T-cell (primary cell): ENCODE measurements at regions not wholly inside any gene's neighbourhood (a gene's known extent, or its start where the extent isn't known, plus 50 kb on each side); places are given as distances from the start of the nearest gene placed in this dataset.
"Not testable (repeated sequence)": the region's sequence is repeated elsewhere in the genome, so short reads cannot be mapped to it uniquely, and the experiment has no call there.

Experiments used
- ATAC-seq, 4 experiments: fragments of 200-7000 bp in 3 of 4; fragments of 150-1000 bp in 1 of 4; cut with Tn5 transposase; replicated peaks in 1 of 4; 1 replicate in 3 of 4; 2 replicates in 1 of 4; pipeline ENCODE4 v1.10.0; 2021; ENCODE audit warnings: moderate library complexity in 3 of 4, mild to moderate bottlenecking in 2 of 4, moderate number of reproducible peaks in 1 of 4
- CTCF ChIA-PET, 2 donors: fragments of 300-600 bp; sonication (Branson Sonifier 250); formaldehyde crosslinking; loops; one replicate each; lab custom pipeline; 2022; ENCODE audit warnings: antibody characterized with exemption in 2 of 2; lab: Charles Lee
- POLR2A ChIA-PET, 2 donors: fragments of 300-600 bp; sonication (Branson Sonifier 250); formaldehyde crosslinking; loops; one replicate each; lab custom pipeline; 2022; ENCODE audit warnings: antibody characterized with exemption in 2 of 2; lab: Charles Lee
- DNase-seq, 35 experiments: peaks; one replicate each; pipeline versions ENCODE4 v3.0.0 to v3.0.0-alpha.2; 2013 to 2023
- H3K27ac ChIP-seq: one replicate; pipeline ENCODE4 v1.5.1; 2013; ENCODE audit warnings: low read length
- H3K27me3 ChIP-seq, 2 experiments: replicated peaks in 1 of 2; 1 replicate in 1 of 2; 2 replicates in 1 of 2; pipeline versions ENCODE4 v1.6.1 to v1.7.0; 2013; ENCODE audit warnings: low read length in 1 of 2, mixed read lengths in 1 of 2; ENCODE audit not compliant: control insufficient read depth in 2 of 2, insufficient read depth in 2 of 2; ENCODE audit errors: extremely low read depth in 1 of 2
- H3K36me3 ChIP-seq, 2 donors: 1 replicate in 1 of 2; 2 replicates in 1 of 2; pipeline versions ENCODE4 v1.6.1 to v1.7.0; 2013; ENCODE audit warnings: low read length in 1 of 2; ENCODE audit not compliant: control insufficient read depth in 2 of 2, insufficient read depth in 1 of 2; ENCODE audit errors: extremely low read depth in 1 of 2
- H3K4me1 ChIP-seq, 2 experiments: 1 replicate in 1 of 2; 2 replicates in 1 of 2; pipeline versions ENCODE4 v1.6.1 to v1.7.0; 2013; ENCODE audit warnings: low read length in 2 of 2, mixed read lengths in 1 of 2; ENCODE audit not compliant: insufficient read depth in 2 of 2, control insufficient read depth in 1 of 2; ENCODE audit errors: extremely low read depth in 1 of 2
- H3K4me3 ChIP-seq, 2 donors: 1 replicate in 1 of 2; 2 replicates in 1 of 2; pipeline versions ENCODE4 v1.5.1 to v1.7.0; 2013; ENCODE audit warnings: mild to moderate bottlenecking in 2 of 2, low read length in 1 of 2, moderate library complexity in 1 of 2; ENCODE audit not compliant: control insufficient read depth in 1 of 2; ENCODE audit errors: extremely low read depth in 1 of 2
- H3K9me3 ChIP-seq: 2 replicates; pipeline ENCODE4 v1.7.0; 2013
- H3K27ac Mint-ChIP-seq, 2 donors: one replicate each; pipeline ENCODE4 v1.8.0; 2020 to 2021; ENCODE audit warnings: mild to moderate bottlenecking in 2 of 2, mixed read lengths in 2 of 2
- H3K27me3 Mint-ChIP-seq, 2 donors: one replicate each; pipeline ENCODE4 v1.8.0; 2021 to 2022; ENCODE audit warnings: mixed read lengths in 2 of 2
- H3K36me3 Mint-ChIP-seq: one replicate; pipeline ENCODE4 v1.8.0; 2021; ENCODE audit warnings: mixed read lengths
- H3K4me1 Mint-ChIP-seq, 3 donors: one replicate each; pipeline ENCODE4 v1.8.0; 2020 to 2022; ENCODE audit warnings: mixed read lengths in 3 of 3, mild to moderate bottlenecking in 1 of 3
- H3K4me3 Mint-ChIP-seq, 3 donors: one replicate each; pipeline ENCODE4 v1.8.0; 2020 to 2022; ENCODE audit warnings: mild to moderate bottlenecking in 3 of 3, mixed read lengths in 3 of 3, moderate library complexity in 3 of 3
- H3K9me3 Mint-ChIP-seq, 3 donors: one replicate each; pipeline ENCODE4 v1.8.0; 2020 to 2022; ENCODE audit warnings: mixed read lengths in 3 of 3
- WGBS: methylation state at CpG from one replicate; pipeline ENCODE4 v1.1.5; 2013; ENCODE audit warnings: missing lambda C conversion rate; ENCODE audit not compliant: insufficient coverage; 5-methylcytosine and 5-hydroxymethylcytosine counted together

DNA sequence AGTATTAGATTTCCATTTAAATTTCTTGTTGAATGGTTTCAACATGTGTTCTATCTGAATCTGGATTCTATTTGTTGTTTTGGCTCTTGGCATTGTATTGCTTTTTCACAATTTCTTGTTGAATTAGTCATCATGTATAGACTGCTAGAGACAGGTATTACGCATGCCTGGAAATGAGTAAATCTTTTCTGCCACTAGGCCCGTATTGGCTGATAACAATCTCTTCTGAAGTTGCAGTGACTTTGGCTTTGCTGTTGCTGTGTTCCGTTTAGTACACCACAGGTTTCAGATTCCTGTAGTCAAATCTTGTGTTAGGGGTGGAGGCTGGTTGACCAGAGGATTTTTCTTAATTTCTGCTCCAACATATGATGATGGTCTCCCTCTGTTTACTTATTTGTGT, 1339.4 kb downstream of the GRIK2 start:
- Mint-ChIP-seq H3K27ac (no peak overlapping the region), H3K9me3 (peaks cover 0 to 9% (median 7%) of the 10 kb centered on the region in 3 donors), H3K27me3 (no peaks in the 10 kb centered on the region), H3K36me3 (no peaks in the 10 kb centered on the region), H3K4me1 (no peaks in the 10 kb centered on the region), H3K4me3 (no peak overlapping the region)
- POLR2A ChIA-PET: no interaction called here
- Histone ChIP-seq H3K27me3 (no peaks in the 10 kb centered on the region), H3K4me1 (no peaks in the 10 kb centered on the region), H3K9me3 (no peaks in the 10 kb centered on the region), H3K27ac (no peak overlapping the region), H3K36me3 (no peaks in the 10 kb centered on the region), H3K4me3 (no peak overlapping the region)
- CTCF ChIA-PET: no interaction called here
- WGBS: no CpG with 5 or more reads among the region's 3 CpGs
- no peak for DNase-seq
- no peak for ATAC-seq

DNA sequence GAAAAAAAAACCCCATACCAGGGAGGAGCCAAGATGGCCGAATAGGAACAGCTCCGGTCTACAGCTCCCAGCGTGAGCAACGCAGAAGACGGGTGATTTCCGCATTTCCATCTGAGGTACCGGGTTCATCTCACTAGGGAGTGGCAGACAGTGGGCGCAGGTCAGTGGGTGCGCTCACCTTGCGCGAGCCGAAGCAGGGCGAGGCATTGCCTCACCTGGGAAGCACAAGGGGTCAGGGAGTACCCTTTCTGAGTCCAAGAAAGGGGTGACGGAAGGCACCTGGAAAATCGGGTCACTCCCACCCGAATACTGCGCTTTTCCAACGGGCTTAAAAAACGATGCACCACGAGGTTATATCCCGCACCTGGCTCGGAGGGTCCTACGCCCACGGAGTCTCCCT, 1328.6 kb downstream of the GRIK2 start:
- CTCF ChIA-PET, H3K9me3 ChIP-seq, H3K27ac Mint-ChIP-seq, H3K9me3 Mint-ChIP-seq, H3K36me3 ChIP-seq, H3K27me3 Mint-ChIP-seq, H3K4me3 Mint-ChIP-seq, DNase-seq, ATAC-seq, H3K27me3 ChIP-seq, H3K4me1 ChIP-seq, H3K4me1 Mint-ChIP-seq, H3K27ac ChIP-seq, H3K36me3 Mint-ChIP-seq, H3K4me3 ChIP-seq, POLR2A ChIA-PET: not testable (repeated sequence)
- WGBS: 93% methylated on average over 19 of the region's 24 CpGs

DNA sequence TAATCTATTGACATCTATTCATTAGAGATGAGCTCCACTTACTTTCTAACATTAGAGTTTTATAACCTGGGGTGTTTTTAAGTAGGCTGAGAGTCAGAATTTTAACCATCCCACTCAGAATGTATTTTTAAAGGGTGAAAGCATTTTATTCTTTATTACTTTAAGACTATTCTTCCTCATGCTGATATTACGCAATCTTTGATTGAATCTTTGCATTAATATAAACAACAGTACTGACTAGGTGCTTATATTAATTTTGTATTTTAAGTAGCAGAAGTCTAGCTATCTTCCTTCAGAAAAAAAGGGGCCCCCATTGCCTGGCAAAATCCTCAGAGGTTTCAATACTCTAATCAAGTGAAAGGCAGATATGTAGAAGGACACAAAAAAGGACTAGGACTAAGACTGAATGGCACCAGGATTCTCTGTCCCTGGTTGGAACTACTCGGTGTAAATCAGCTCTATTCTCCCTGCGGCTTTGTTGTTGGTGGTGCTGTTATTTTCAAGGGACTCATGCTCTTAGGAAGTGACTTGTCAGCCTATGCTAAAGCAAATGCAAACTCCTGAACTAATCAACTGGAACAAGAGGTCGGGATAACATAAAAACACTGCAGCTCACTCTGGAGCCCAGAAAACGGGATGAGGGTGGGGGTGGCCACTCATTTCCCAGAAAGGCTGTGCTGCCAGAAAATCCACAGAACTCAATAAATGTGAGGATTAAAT, 1324.4 kb downstream of the GRIK2 start:
- no peaks in the 10 kb centered on the region for H3K4me1 Mint-ChIP-seq
- peaks cover 0 to 5% (median 3%) of the 10 kb centered on the region in 3 donors for H3K9me3 Mint-ChIP-seq
- no peaks in the 10 kb centered on the region for H3K36me3 ChIP-seq
- no peaks in the 10 kb centered on the region for H3K27me3 Mint-ChIP-seq
- H3K4me1 ChIP-seq: no peaks in the 10 kb centered on the region
- H3K27ac Mint-ChIP-seq: no peak overlapping the region
- no peak overlapping the region for H3K4me3 Mint-ChIP-seq
- no peaks in the 10 kb centered on the region for H3K36me3 Mint-ChIP-seq
- ATAC-seq (no peak), DNase-seq (no peak)
- H3K4me3 ChIP-seq: no peak overlapping the region
- 0% methylated on average over 1 of the region's 5 CpGs for WGBS
- POLR2A ChIA-PET: no interaction called here
- CTCF ChIA-PET: no interaction called here
- H3K27ac ChIP-seq: no peak overlapping the region
- H3K9me3 ChIP-seq: no peaks in the 10 kb centered on the region
- no peaks in the 10 kb centered on the region for H3K27me3 ChIP-seq

DNA sequence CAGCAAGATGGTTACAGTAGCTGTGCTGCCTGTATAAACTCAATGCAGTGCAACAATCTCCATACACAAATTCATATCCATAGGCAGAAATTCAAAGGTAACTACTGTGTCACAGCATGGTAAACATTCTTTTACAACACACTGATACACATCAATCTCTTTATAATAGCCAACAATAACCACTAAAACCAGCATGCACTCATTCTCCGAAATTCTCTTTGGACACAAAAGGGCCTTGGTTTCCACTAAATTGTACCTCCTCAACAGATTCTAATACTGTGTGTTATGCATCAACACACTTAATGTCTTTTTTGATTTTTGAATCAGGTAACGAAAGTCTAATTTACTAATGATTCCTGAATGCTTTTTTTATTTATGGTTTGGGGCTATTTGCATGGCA, 1323.7 kb downstream of the GRIK2 start:
- Mint-ChIP-seq H3K27me3 (no peaks in the 10 kb centered on the region), H3K4me1 (no peaks in the 10 kb centered on the region), H3K36me3 (no peaks in the 10 kb centered on the region), H3K27ac (no peak overlapping the region), H3K4me3 (no peak overlapping the region), H3K9me3 (peaks cover 0 to 5% (median 3%) of the 10 kb centered on the region in 3 donors)
- DNase-seq (no peak), ATAC-seq (no peak)
- ChIA-PET POLR2A (no interaction called here), CTCF (no interaction called here)
- Histone ChIP-seq H3K27me3 (no peaks in the 10 kb centered on the region), H3K36me3 (no peaks in the 10 kb centered on the region), H3K27ac (no peak overlapping the region), H3K4me3 (no peak overlapping the region), H3K9me3 (no peaks in the 10 kb centered on the region), H3K4me1 (no peaks in the 10 kb centered on the region)
- WGBS: no CpG with 5 or more reads among the region's 2 CpGs

DNA sequence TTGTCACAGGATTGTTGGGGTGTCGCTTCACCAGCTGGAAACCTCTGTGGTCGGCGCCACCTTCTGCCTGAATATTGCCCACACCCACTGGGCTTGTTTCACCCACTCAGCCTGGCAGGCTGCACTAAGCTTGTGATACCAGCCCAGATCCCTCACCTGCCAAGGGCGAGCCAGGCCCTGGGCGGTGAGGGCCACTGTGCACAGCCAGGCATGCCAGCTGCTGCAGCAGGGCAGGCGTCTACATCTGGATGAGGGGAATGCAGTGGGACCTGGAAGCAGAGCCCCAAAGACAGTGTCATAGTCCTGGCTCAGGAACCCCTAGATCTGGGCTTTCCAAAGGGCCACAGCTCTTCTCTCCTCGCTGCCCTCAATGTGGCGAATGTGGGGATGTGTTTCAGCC, 1307.5 kb downstream of the GRIK2 start:
- POLR2A ChIA-PET: no interaction called here
- H3K36me3 Mint-ChIP-seq: no peaks in the 10 kb centered on the region
- no peak overlapping the region for H3K4me3 Mint-ChIP-seq

DNA sequence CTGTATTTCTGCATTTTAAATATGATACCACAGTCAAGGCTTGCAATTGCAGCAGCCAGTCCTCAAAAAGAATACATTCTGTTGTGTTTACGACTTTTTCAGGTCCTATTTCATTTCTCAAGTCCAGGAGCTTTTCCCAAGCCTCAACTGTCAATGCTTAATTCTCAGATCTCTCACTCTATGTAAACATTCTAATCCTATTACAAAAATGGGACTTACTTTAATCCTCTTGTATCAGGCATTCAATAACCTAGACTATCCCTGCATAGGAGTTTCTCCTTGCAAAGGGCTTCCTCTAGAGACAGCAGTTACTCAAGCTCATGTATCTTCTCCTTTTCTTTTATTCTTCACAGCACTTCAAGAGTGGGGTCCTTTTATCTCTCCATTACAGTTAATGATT, 1293.0 kb downstream of the GRIK2 start:
- no peak for DNase-seq
- CTCF ChIA-PET: no interaction called here
- POLR2A ChIA-PET: no interaction called here
- Histone ChIP-seq H3K9me3 (no peaks in the 10 kb centered on the region), H3K4me1 (no peaks in the 10 kb centered on the region), H3K4me3 (no peak overlapping the region), H3K36me3 (no peaks in the 10 kb centered on the region), H3K27me3 (no peaks in the 10 kb centered on the region), H3K27ac (no peak overlapping the region)
- 50% methylated on average over 1 of the region's 1 CpG for WGBS
- H3K36me3 Mint-ChIP-seq: no peaks in the 10 kb centered on the region
- H3K4me3 Mint-ChIP-seq: no peak overlapping the region
- no peak for ATAC-seq
- peaks cover 11 to 14% (median 12%) of the 10 kb centered on the region in 3 donors for H3K9me3 Mint-ChIP-seq
- no peak overlapping the region for H3K27ac Mint-ChIP-seq
- H3K27me3 Mint-ChIP-seq: no peaks in the 10 kb centered on the region
- H3K4me1 Mint-ChIP-seq: no peaks in the 10 kb centered on the region

More for the DNA sequence above, 1307.5 kb downstream of the GRIK2 start:
- Histone ChIP-seq H3K4me1 (no peaks in the 10 kb centered on the region), H3K36me3 (no peaks in the 10 kb centered on the region), H3K27me3 (no peaks in the 10 kb centered on the region), H3K9me3 (no peaks in the 10 kb centered on the region), H3K4me3 (no peak overlapping the region), H3K27ac (no peak overlapping the region)
- Mint-ChIP-seq H3K9me3 (peaks cover 2 to 17% (median 4%) of the 10 kb centered on the region in 3 donors), H3K4me1 (no peaks in the 10 kb centered on the region), H3K27ac (no peak overlapping the region), H3K27me3 (no peaks in the 10 kb centered on the region)
- WGBS: 90% methylated on average over 5 of the region's 8 CpGs
- DNase-seq (no peak), ATAC-seq (no peak)
- CTCF ChIA-PET: no interaction called here

DNA sequence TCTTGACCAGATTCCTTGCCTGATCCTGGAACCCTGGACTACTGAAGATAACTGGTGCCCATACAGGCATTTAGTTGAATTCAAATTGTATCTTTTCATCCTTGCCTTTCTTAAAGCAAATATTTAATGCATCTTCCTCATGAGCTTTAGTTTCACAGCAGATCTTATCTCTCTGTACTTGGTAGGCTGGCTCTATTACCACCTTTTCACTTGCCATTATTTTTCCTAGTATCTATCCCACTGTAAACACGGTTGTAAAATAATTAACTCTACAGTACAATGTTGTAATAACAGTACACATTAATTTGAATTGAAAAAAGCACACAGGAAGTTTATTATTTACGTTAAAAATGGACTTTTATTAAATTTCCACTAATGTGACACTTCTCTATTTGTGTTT, 1286.9 kb downstream of the GRIK2 start:
- ATAC-seq (no peak), DNase-seq (no peak)
- H3K9me3 Mint-ChIP-seq: peaks cover 0 to 9% (median 3%) of the 10 kb centered on the region in 3 donors
- no peaks in the 10 kb centered on the region for H3K36me3 Mint-ChIP-seq
- Histone ChIP-seq H3K36me3 (no peaks in the 10 kb centered on the region), H3K9me3 (no peaks in the 10 kb centered on the region), H3K27me3 (no peaks in the 10 kb centered on the region), H3K4me1 (no peaks in the 10 kb centered on the region), H3K4me3 (no peak overlapping the region), H3K27ac (no peak overlapping the region)
- no CpG with 5 or more reads among the region's 2 CpGs for WGBS
- H3K27me3 Mint-ChIP-seq: no peaks in the 10 kb centered on the region
- ChIA-PET POLR2A (no interaction called here), CTCF (no interaction called here)
- H3K27ac Mint-ChIP-seq: no peak overlapping the region
- H3K4me1 Mint-ChIP-seq: no peaks in the 10 kb centered on the region
- no peak overlapping the region for H3K4me3 Mint-ChIP-seq
